Sigmoid colon (tissue), 4 donors: ENCODE measurements at regions not wholly inside any gene's neighbourhood (a gene's known extent, or its start where the extent isn't known, plus 50 kb on each side); places are given as distances from the start of the nearest gene placed in this dataset.
"Not testable (repeated sequence)": the region's sequence is repeated elsewhere in the genome, so short reads cannot be mapped to it uniquely, and the experiment has no call there.

Source experiments
- EP300 ChIP-seq, 4 donors: sonication (generic); formaldehyde crosslinking; IDR thresholded peaks; one replicate each; pipeline ENCODE4 v1.6.1; 2017; ENCODE audit warnings: antibody characterized with exemption in 4 of 4
- POLR2AphosphoS5 ChIP-seq, 4 donors: sonication (generic); formaldehyde crosslinking; IDR thresholded peaks; one replicate each; pipeline ENCODE4 v1.6.1; 2017; ENCODE audit warnings: antibody characterized with exemption in 4 of 4
- TF ChIP-seq, protein P1 (sequence below), 4 experiments: fragments of 450-650 bp in 3 of 4; fragments of 200-600 bp in 1 of 4; IDR thresholded peaks; one replicate each; pipeline ENCODE4 v1.5.1; 2016 to 2019; ENCODE audit warnings: antibody characterized with exemption in 4 of 4, mild to moderate bottlenecking in 3 of 4, moderate library complexity in 2 of 4

DNA sequence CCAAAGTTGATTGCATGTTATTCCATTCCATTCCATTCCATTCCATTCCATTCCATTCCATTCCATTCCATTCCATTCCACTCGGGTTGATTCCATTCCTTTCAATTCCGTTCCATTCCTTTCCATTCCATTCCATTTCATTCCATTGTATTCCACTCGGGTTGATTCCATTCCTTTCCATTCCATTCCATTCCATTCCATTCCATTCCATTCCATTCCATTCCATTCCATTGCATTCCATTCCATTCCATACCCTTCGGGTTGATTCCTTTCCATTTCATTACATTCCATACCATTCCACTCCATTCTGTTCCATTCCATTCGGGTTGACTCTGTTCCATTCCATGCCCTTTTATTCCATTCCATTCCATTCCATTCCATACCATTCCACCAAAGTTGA, 140.8 kb downstream of the CWH43 start:
- TF ChIP-seq, protein P1, sequence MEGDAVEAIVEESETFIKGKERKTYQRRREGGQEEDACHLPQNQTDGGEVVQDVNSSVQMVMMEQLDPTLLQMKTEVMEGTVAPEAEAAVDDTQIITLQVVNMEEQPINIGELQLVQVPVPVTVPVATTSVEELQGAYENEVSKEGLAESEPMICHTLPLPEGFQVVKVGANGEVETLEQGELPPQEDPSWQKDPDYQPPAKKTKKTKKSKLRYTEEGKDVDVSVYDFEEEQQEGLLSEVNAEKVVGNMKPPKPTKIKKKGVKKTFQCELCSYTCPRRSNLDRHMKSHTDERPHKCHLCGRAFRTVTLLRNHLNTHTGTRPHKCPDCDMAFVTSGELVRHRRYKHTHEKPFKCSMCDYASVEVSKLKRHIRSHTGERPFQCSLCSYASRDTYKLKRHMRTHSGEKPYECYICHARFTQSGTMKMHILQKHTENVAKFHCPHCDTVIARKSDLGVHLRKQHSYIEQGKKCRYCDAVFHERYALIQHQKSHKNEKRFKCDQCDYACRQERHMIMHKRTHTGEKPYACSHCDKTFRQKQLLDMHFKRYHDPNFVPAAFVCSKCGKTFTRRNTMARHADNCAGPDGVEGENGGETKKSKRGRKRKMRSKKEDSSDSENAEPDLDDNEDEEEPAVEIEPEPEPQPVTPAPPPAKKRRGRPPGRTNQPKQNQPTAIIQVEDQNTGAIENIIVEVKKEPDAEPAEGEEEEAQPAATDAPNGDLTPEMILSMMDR (IDR thresholded peaks at IDR 0.05), result not testable (repeated sequence)
- not testable (repeated sequence) for TF ChIP-seq POLR2AphosphoS5, EP300 (IDR thresholded peaks at IDR 0.05)
